ENCODE measurements at regions not wholly inside any gene's neighbourhood (a gene's known extent, or its start where the extent isn't known, plus 50 kb on each side); places are given as distances from the start of the nearest gene placed in this dataset.
"Not testable (repeated sequence)": the region's sequence is repeated elsewhere in the genome, so short reads cannot be mapped to it uniquely, and the experiment has no call there.

DNA sequence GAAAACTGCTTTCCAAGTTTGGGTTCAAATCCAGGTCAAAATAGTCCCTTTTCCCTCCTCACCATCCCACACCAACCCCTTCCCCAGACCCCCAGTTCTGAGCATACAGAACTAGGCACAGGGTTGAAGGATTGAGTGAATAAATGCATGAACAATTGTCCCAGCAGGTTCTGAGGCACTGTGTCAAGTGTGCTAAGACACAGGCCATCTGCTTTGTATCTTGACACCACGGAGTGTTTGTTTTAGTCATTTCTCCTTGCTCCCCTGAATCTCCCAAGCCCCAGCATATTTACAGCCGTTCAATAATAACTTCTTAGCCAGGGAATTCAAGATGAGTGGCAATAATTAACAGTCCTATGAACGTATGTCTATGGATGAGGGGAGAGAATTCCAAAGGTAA, 102.8 kb upstream of the JARID2 start:
- no peak for DNase-seq (ENCODE audit: low read depth)

DNA sequence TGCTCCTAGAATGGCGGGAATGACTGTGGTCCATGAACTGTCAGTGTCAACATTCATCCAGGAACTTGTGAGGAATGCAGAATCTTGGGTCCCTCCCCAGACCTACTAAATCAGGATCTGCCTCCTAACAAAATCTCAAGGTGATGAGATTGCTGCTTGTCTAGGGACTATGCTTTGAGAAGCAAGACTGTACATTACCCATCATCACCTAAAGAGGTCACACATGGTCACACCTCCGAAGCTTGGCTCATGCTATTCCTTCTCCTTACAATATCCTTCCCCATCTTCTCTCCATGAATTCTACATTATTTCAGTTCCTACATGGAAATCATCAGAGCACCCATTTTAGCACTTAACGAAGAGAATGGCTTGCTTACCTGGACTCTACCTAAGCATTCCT, 102.3 kb upstream of the JARID2 start:
- no peak for DNase-seq (ENCODE audit: low read depth)

DNA sequence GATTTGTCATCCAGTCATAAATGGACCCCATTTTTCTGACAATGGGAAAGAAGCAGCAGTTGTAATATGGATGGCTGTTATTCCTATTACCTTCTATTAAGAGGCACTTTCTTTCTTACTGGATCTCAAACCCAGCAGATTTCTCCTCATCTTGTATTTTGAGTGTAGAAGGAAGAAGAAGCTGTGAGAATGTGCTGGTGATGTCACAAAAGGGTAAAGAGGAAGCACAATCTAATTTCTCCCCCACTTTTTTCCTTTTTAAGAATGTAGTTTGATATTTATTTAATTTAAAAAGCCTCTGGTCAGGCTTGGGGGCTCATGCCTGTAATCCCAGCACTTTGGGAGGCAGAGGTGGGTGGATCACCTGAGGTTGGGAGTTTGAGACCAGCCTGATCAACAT, 100.0 kb upstream of the JARID2 start:
- no peak for DNase-seq (ENCODE audit: low read depth)

DNA sequence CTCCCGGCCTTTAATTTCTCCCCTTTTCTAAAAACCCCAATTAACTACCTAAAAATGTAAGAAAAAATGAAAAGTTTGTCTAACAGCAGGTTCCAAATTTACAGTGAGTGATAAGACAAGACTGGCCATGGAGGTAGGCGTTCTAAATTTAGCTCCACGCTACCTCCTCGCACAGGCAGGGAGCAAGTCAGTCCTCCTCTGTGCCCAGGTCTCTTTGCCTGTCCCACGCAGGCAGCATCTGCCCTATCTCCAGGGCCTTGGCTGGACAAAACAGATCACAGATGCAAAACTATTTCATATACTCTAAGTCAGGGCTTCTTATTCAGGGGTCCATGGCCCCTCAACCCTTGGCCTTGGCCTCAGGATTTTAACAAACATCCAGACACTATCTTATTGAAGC, 98.0 kb upstream of the JARID2 start:
- DNase-seq (ENCODE audit: low read depth): no peak

DNA sequence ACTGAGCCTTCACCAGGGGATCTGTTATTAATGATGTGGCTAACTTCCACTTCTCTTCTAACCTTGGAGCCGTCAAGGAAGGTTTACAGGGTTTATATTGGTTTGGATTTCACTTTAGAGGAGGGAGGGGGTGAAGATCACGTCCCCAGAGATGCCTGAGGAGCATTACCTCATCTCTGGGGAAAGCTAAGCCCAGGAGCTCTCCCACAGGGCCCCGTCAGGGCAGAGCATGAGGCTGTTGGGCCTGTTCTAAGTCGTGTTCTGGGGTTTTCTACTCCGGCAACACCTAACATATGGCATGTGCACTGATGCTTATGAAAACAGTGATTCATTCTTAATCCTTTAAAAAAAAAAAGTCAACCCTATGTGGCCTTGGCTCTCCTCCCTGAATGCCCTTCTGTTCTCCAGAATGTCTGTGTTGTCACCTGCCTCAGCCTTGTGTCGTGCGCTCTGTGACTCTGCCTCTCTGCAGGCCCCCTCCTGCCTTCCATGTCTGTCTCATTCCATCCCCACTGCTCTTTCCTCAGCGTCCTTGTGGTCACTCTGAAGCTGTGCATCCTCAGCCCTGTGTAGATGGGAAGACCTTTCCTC, 97.4 kb upstream of the JARID2 start:
- no peak for DNase-seq (ENCODE audit: low read depth)

DNA sequence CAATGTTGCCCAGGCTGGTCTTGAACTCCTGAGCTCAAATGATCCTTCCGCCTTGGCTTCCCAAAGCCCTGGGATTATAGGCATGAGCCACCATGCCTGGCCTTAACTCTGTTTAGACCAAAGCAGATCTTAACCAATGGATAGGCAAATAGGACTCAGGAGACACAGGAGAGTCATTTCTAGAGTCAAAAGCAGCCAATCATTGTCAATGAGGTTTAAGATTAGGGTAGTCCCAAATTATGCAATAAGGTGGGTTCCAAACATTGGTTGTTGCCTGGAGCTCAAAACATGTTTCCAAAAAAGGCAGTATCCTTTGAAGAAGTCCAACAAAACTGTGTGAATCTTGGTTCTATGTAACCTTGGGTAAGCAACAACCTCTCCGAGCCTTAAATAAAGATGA, 95.7 kb upstream of the JARID2 start:
- no peak for DNase-seq (ENCODE audit: low read depth)

DNA sequence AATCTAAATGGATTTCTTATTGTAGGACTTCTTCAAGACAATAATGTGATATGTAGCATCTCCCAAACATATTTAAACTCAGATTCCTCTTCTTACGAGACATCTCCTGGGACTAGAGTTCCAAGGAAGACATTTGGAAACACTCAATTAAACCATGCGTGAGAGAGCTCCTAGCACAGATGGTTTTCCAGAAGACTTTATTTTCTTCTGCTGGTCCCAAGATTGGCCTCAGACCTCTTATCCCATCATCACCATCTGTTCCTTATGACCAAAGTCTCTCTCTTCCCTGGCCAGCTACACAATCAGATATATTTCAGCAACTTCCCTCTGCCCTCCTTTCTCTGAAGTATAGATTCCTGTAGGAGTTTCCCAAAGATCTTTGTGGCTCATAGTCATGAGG, 93.2 kb upstream of the JARID2 start:
- DNase-seq (ENCODE audit: low read depth): no peak

DNA sequence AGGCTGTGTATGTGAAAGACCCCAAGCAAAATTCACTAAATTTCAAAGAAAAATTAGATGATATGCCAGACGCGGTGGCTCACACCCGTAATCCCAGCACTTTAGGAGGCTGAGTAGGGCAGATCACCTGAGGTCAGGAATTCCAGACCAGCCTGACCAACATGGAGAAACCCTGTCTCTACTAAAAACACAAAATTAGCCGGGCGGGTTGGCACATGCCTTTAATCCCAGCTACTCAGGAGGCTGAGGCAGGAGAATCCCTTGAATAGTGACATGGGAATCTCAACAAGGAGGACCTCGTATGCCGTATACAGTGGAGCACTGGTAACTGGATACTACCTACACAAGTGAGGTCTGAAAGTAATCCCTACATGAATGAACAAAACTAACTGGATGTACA, 92.7 kb upstream of the JARID2 start:
- no peak for DNase-seq (ENCODE audit: low read depth)

DNA sequence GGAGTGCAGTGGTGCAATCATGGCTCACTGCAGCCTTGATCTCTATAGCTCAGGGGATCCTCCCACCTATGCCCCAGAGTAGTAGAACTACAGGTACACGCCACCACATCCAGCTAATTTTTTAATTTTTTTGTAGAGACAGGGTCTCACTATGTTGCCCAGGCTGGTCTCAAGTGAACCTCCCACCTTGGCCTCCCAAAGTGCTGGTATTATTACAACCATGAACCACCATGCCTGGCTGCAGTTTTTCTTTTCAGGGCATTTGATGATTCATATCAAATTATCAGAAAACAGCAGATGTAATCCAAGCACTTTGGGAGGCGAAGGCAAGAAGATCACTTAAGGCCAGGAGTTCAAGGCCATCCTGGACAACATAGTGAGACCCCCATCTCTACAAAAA, 88.4 kb upstream of the JARID2 start:
- DNase-seq (ENCODE audit: low read depth): no peak

DNA sequence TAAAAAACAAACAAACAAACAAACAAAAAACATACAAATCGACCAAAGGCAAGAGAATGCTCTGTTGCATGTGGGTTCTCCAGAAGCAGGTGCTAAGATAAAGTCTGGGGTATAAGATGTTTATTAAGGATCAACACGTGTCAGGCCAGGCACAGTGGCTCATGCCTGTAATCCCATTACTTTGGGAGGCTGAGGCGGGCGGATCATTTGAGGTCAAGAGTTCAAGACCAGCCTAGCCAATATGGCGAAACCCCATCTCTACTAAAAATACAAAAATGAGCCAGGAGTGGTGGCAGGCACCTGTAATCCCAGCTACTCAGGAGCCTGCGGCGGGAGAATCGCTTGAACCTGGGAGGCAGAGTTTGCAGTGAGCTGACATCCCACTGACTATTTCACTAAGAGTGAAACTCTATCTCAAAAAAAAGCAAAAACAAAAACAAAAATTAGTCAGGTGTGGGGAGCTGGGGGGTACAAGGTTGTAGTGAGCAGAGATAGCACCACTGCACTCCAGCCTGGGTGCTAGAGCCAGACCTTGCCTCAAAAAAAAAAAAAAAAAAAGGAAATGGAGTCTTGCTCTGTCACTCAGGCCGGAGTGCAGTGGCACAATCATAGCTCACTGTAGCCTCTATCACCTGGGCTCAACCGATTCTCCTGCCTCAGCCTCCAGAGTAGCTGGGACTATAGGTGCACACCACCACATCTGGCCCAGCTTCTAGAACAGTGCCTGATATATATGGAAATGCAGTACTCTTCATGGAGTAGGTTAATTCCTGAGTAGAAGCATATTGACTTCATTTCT, 86.8 kb upstream of the JARID2 start:
- DNase-seq (ENCODE audit: low read depth): no peak

DNA sequence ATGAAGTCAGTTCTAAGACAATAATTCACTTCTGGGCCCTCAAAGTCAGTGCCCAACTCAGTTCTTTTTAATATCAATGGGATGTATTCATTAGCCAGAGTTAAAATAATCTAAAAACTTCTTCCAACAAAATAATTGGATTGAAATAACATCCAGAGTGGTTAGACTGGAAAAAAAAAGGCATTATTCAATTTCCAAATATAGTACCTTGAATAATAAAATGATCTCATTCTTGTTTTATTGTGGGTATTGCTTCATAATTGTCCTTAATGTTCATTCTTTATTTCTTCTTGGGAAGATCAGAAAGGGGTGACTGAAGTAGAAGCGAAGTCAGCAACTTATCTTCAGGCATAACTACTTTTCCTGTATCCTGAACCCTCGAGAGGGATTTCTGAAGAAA, 85.1 kb upstream of the JARID2 start:
- no peak for DNase-seq (ENCODE audit: low read depth)

DNA sequence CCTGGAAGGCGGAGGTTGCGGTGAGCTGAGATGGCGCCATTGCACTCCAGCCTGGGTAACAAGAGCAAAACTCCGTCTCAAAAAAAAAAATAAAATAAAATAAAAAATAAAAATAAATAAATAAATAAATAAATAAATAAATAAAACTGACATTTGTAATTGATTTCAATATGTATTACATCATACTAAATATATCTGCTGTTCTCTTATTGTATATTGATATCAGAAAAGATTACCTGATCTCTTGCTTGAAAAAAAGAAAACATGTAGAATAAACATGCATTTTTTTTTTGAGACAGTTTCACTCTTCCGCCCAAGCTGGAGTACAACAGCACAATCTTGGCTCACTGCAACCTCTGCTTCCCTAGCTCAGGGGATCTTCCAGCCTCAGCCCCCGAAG, 81.0 kb upstream of the JARID2 start:
- DNase-seq (ENCODE audit: low read depth): not testable (repeated sequence)

DNA sequence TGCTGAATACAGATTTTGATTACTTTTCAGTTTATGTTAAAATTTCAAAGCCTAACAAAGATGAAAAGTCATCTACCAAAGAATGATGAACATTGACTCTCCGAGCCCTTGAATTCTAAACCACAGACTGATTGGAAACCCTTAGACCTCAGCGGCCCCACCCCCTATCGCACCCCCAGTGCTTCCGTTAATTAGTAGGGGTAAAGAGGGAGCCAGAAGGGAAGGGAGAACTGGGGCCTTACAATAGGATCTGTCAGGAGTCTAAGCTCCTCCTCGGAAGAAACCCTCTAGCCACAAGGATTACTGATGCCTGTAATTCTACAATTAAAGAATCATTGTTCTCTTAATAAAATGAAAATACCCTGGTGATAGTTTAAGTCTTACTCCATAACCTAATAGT, 79.7 kb upstream of the JARID2 start:
- no peak for DNase-seq (ENCODE audit: low read depth)

DNA sequence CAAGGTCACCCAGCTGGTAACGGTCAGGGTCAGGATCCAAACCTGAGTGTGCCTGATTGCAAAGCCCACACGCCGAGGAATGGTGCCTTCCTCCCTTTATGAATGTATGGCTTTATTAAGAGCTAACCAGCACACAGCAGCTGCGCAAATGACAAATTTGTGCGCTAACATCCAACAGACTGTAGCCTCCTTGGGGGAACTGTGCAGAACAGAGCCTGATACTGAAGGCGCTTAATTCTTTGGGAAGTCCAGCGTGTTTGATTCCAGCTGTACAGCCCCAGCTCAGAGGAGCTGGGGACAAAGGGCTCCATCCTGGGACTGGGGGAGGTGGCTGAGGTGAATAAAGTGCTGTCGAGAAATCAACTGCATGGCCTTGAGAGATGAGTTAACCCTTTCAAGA, 75.7 kb upstream of the JARID2 start:
- DNase-seq (ENCODE audit: low read depth): no peak

DNA sequence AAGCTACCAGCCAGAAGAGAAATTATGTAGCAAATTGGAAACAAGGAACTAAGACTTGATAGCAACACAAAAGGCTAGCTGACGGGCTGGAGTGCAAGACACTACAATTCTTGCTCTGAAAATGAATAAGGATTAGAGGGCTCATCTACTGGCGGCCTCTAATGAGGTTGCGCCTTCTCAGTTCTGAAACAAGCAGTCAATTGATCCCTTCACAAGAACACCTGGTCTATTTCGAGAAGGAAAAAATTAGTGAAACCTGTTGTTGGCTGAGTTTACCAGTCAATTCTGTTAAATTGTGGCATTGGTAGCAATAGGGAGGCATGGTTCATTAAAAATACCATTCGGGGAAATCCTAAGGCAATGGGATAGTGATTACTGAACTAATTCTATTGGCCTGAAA, 74.8 kb upstream of the JARID2 start:
- no peak for DNase-seq (ENCODE audit: low read depth)

DNA sequence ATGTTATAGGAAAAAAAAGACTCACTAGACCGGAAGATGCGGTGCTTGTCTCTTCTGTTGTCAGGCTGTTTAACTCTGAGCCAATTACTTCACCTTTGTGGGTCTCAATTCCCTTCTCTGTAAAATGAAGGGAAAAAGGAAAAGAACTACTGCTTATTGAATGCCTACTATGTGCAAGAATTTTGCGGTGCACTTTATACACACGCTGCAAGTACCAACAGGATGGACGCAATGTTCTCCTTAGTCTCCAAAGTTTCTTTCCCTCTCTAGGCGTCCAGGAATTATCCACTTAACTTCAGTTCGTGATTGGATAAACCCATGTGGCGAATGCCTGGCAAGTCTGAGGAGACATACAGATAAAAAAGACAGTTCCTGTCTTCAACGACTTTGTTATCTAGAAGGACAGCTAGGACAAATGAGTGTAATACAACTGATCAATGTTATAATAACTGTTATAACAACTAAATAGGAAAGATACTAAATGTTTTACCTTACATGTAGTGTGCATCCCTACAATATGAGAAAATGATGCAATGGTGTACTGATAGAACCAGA, 69.0 kb upstream of the JARID2 start:
- no peak for DNase-seq (ENCODE audit: low read depth)

DNA sequence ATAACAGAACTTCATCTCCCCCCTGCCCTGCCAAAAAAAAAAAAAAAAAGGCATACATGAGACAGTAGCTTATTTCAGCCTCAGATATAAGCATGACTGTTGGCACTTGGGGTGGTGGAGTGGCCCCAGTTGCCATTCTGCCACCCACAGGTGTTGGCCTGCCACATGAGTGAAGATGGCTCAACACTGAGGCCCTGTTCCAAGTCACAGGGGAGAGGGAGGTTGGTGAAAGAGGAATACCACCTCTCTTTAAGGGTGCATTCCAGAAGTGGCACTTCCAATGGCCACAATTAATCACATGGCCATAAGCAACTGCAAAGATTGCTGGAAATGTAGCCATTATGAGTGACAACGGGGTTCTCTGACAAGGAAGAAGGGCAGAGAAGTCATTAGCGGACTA, 61.9 kb upstream of the JARID2 start:
- DNase-seq (ENCODE audit: low read depth): peak; percentile 4

DNA sequence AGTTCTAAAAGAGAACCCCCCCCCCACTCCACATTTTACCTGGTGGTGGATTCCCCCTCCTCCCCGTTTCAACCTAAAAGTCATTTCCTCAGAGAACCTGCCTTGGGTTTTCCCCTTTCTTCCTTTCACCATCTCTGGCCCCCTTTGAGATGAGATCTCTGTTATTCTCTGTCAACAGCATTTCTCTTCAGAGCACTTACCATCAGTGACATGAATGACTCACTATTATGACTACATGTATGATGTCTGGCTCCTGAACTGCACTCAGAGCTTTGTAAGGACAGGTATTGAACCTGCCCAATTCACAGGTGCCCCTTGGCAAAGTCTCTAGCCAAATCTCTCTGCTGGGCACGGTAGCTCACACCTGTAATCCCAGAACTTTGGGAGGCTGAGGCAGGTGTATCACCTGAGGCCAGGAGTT, 61.4 kb upstream of the JARID2 start:
- no peak for DNase-seq (ENCODE audit: low read depth)

DNA sequence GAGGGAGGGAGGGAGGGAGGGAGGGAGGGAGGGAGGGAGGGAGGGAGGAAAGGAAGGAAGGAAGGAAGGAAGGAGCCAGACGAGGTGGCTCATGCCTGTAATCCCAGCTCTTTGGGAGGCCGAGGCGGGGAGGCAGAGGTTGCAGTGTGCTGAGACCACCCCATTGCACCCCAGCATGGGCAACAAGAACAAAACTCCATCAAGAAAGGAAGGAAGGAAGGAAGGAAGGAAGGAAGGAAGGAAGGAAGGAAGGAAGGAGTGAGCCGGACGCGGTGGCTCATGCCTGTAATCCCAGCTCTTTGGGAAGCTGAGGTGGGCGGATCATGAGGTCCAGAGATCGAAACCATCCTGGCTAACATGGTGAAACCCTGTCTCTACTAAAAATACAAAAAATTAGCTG, 60.8 kb upstream of the JARID2 start:
- DNase-seq (ENCODE audit: low read depth): not testable (repeated sequence)

DNA sequence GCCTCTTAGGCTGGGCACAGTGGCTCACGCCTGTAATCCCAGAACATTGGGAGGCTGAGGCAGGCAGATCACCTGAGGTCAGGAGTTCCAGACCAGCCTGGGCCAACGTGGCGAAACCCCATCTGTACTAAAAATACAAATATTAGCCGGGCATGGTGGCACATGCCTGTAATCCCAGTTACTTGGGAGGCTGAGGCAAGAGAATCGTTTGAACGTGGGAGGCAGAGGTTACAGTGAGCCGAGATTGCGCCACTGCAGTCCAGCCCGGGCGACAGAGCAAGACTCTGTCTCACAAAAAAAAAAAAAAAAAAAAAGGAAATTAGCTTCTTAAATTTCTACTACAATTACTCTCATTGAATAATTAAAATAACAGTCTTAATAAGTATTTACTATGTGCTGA, 52.4 kb upstream of the JARID2 start:
- not testable (repeated sequence) for DNase-seq (ENCODE audit: low read depth)

DNA sequence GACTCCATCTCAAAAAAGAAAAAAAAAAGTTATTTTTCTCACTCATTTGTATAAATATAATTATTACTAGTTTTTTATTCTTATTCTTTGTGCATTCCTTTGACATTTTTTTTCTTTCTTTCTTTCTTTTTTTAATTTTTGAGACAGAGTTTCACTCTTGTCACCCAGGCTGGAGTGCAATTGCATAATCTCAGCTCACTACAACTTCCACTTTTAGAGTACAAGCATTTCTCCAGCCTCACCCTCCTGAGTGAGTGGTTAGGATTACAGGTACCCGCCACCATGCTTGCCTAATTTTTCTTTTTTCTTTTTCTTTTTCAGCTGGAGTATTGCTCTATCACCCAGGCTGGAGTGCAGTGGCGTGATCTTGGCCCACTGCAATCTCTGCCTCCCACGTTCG, 51.4 kb upstream of the JARID2 start:
- DNase-seq (ENCODE audit: low read depth): no peak

All from stimulated activated CD8-positive, alpha-beta memory T cell treated with anti-CD3 and anti-CD28 coated beads, Interleukin-7, amount 100 ng/mL, for 24 hours (primary cell).